ENCODE measurements at regions not wholly inside any gene's neighbourhood (a gene's known extent, or its start where the extent isn't known, plus 50 kb on each side); places are given as distances from the start of the nearest gene placed in this dataset.

DNA sequence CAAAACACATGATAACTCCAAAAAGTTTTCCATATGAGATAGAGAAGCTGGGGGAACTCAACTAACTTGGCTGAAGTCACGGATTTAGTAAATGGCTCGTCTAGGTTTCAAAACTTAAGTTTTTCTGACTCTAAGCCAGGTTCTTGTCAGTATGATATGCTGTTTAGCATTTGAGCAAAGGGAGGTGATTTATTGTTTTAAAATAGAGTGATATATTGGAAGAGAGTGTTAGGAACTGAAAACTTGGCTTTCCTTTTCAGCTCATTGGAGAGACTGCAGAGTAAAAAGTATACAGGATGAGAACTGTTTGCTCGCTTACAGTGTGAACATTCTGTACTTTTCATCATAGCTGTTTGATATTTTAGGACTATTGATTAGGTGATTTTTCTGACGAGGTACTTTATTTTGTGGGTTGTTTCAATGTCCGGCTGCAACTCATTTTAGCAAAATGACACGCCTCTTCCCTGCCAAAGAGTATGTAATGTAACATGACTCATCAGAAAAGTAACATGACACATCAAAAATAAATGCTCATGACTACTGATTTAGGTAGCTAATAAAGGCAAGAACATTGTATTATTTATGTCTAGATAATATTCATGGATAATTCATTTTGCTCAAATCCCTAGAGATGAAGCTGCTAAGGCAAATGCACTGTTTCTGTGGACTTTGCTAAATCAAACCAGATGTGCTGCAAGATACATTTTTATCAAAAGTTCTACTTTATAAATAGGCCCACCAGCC lies 355.1 kb downstream of the GPATCH2 start:
- intact Hi-C loops (cut with micrococcal nuclease), result no loop called here
- POLR2A ChIA-PET, result no interaction called here

DNA sequence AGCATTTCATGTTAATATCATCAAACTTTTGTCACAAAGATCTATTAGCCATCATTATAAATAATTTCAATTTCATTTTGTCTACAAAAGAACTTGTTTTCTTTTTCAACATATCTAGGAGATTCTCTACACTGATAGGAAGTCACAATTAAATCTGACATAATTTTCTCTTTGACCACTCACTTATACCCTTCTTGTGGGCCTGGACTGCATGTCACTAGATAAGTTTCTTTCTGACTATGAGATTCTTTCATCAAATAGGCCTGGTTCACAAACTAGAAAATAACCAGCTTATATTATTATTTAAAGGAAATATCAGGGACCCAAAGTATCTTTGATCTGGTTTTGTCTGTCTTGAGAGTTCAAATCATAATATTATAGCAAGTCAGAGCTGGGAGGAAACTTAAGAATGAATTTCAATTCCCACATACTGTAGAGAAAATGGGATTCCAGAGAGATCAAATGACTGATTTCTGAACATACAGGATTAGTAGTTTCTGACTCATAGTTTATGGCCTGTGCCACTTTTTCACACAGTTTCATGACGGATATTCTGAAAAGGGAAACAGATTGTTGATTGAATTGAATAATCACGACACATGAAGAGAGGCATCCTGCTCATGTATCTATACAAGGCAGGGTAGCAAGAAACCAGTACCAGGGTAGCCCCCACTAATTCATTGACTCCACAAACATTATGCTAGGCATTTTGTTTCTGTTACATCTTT lies 355.8 kb downstream of the GPATCH2 start:
- ChIA-PET POLR2A (no interaction called here), CTCF (no interaction called here)
- DNase-seq (no peak), ATAC-seq (ENCODE audit: low read depth) (no peak)
- Mint-ChIP-seq H3K4me3 (no peak overlapping the region), H3K27ac (no peak overlapping the region), H3K9me3 (no peaks in the 10 kb centered on the region), H3K4me1 (no peaks in the 10 kb centered on the region), H3K27me3 (no peaks in the 10 kb centered on the region), H3K36me3 (ENCODE audit: low read depth) (no peaks in the 10 kb centered on the region)
- TF ChIP-seq, protein P1, sequence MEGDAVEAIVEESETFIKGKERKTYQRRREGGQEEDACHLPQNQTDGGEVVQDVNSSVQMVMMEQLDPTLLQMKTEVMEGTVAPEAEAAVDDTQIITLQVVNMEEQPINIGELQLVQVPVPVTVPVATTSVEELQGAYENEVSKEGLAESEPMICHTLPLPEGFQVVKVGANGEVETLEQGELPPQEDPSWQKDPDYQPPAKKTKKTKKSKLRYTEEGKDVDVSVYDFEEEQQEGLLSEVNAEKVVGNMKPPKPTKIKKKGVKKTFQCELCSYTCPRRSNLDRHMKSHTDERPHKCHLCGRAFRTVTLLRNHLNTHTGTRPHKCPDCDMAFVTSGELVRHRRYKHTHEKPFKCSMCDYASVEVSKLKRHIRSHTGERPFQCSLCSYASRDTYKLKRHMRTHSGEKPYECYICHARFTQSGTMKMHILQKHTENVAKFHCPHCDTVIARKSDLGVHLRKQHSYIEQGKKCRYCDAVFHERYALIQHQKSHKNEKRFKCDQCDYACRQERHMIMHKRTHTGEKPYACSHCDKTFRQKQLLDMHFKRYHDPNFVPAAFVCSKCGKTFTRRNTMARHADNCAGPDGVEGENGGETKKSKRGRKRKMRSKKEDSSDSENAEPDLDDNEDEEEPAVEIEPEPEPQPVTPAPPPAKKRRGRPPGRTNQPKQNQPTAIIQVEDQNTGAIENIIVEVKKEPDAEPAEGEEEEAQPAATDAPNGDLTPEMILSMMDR (IDR thresholded peaks at IDR 0.05), result no peak
- intact Hi-C loops (cut with micrococcal nuclease), result no loop called here

More for the DNA sequence above, 355.1 kb downstream of the GPATCH2 start:
- CTCF ChIA-PET, result no interaction called here
- Mint-ChIP-seq H3K9me3 (no peaks in the 10 kb centered on the region), H3K27me3 (no peaks in the 10 kb centered on the region), H3K36me3 (ENCODE audit: low read depth) (no peaks in the 10 kb centered on the region), H3K27ac (no peak overlapping the region), H3K4me1 (no peaks in the 10 kb centered on the region), H3K4me3 (no peak overlapping the region)
- DNase-seq (no peak), ATAC-seq (ENCODE audit: low read depth) (no peak)
- TF ChIP-seq, protein P1 (IDR thresholded peaks at IDR 0.05), result no peak

DNA sequence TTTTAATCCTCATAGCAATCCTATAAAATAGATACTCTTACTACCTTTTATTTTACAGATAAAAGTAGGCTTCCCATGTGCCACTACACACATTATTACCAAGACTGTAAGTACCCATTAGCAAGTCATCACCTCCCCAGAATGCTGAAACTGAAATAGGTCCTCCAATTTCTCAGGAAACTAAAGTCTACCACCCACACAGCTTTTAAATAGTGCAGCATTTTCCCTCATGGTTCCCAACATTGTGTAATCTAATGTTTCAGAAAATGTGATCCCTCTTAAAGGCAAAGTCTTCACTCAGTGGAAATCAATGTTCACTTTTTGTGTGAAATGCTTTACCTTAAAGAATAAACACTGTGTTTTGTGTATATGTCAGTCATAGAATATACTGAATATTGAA lies 356.5 kb downstream of the GPATCH2 start:
- intact Hi-C loops (cut with micrococcal nuclease), result no loop called here
- no peaks in the 10 kb centered on the region for H3K9me3 Mint-ChIP-seq
- CTCF ChIA-PET, result no interaction called here

DNA sequence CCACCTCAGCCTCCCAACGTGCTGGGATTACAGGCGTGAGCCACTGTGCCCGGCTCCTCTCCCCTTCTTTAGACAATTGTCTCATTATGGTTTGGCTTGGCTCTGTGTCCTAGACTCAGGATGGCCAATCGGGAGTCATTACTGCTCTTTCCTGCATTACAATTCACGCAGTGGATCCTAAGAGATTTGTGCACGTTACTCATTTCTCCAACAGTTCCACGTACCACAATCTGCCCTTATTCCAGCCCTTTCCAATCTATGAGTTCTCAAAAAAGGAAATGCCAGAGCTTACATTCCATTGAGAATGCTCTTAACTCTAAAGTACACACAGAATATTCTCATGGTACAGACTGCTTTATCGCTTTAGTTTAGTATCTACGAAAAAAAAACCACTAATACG lies 357.0 kb downstream of the GPATCH2 start:
- ATAC-seq (ENCODE audit: low read depth), result no peak
- Mint-ChIP-seq H3K9me3 (no peaks in the 10 kb centered on the region), H3K4me3 (no peak overlapping the region), H3K27me3 (no peaks in the 10 kb centered on the region), H3K4me1 (no peaks in the 10 kb centered on the region), H3K36me3 (ENCODE audit: low read depth) (no peaks in the 10 kb centered on the region), H3K27ac (no peak overlapping the region)
- intact Hi-C loops (cut with micrococcal nuclease), result no loop called here
- ChIA-PET POLR2A (no interaction called here), CTCF (no interaction called here)
- DNase-seq, result no peak
- TF ChIP-seq, protein P1 (IDR thresholded peaks at IDR 0.05), result no peak

More for the DNA sequence above, 356.5 kb downstream of the GPATCH2 start:
- Mint-ChIP-seq H3K27ac (no peak overlapping the region), H3K36me3 (ENCODE audit: low read depth) (no peaks in the 10 kb centered on the region), H3K4me3 (no peak overlapping the region), H3K27me3 (no peaks in the 10 kb centered on the region), H3K4me1 (no peaks in the 10 kb centered on the region)
- POLR2A ChIA-PET, result no interaction called here
- DNase-seq (no peak), ATAC-seq (ENCODE audit: low read depth) (no peak)
- TF ChIP-seq, protein P1 (IDR thresholded peaks at IDR 0.05), result no peak

DNA sequence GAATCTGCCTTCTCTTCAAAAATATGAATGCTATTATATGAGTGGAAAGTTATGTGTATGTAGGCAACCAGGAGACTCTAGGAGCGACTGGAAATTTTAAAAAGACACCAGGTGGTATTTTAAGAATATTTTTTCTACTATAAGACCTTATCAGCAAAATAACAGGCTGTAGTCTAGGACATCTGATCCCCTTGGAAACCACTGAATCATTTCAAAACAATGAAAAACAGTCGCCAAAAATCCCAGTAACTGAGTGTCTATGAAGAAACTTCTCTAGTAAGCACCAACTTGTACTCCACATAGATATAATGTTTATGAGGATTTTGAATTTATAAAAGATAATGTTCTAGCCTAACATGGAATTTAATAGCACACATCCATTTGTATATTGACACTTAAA lies 358.5 kb downstream of the GPATCH2 start:
- no peaks in the 10 kb centered on the region for H3K9me3 Mint-ChIP-seq
- H3K4me3 Mint-ChIP-seq, result no peak overlapping the region
- TF ChIP-seq, protein P1 (IDR thresholded peaks at IDR 0.05), result no peak
- ATAC-seq (ENCODE audit: low read depth) (no peak), DNase-seq (no peak)
- CTCF ChIA-PET, result no interaction called here
- no peak overlapping the region for H3K27ac Mint-ChIP-seq
- H3K36me3 Mint-ChIP-seq (ENCODE audit: low read depth), result no peaks in the 10 kb centered on the region
- no peaks in the 10 kb centered on the region for H3K27me3 Mint-ChIP-seq
- intact Hi-C loops (cut with micrococcal nuclease), result no loop called here
- H3K4me1 Mint-ChIP-seq, result no peaks in the 10 kb centered on the region
- POLR2A ChIA-PET, result no interaction called here

Measured in activated B cell treated with CpG ODN at 0.5 μM for 24 hours (primary cell).